Spleen (tissue), 11 donors: ENCODE measurements at regions not wholly inside any gene's neighbourhood (a gene's known extent, or its start where the extent isn't known, plus 50 kb on each side); places are given as distances from the start of the nearest gene placed in this dataset.

Experiments
- DNase-seq: peaks from one replicate; pipeline ENCODE4 v3.0.0-alpha.2; 2020
- H3K27ac ChIP-seq, 8 donors: fragments of 200-600 bp; sonication (generic) in 7 of 8; 1 replicate in 4 of 8; 2 replicates in 4 of 8; pipeline versions ENCODE4 v1.5.0 to v1.8.0; 2016 to 2021; ENCODE audit warnings: inconsistent platforms in 4 of 8, mild to moderate bottlenecking in 4 of 8, moderate library complexity in 1 of 8
- H3K27me3 ChIP-seq, 7 donors: fragments of 200-600 bp; sonication (generic) in 6 of 7; replicated peaks in 1 of 7; 1 replicate in 4 of 7; 2 replicates in 3 of 7; pipeline versions ENCODE4 v1.5.0 to v1.8.0; 2016 to 2021; ENCODE audit warnings: inconsistent platforms in 3 of 7, mild to moderate bottlenecking in 1 of 7
- H3K36me3 ChIP-seq, 6 donors: fragments of 200-600 bp; sonication (generic) in 5 of 6; 1 replicate in 4 of 6; 2 replicates in 2 of 6; pipeline versions ENCODE4 v1.5.0 to v1.8.0; 2016 to 2021; ENCODE audit warnings: inconsistent platforms in 2 of 6
- H3K4me1 ChIP-seq, 6 donors: fragments of 200-600 bp; sonication (generic) in 5 of 6; 1 replicate in 3 of 6; 2 replicates in 3 of 6; pipeline versions ENCODE4 v1.5.0 to v1.8.0; 2016 to 2021; ENCODE audit warnings: inconsistent platforms in 3 of 6
- H3K4me3 ChIP-seq, 8 donors: fragments of 200-600 bp; sonication (generic) in 7 of 8; 1 replicate in 4 of 8; 2 replicates in 4 of 8; pipeline versions ENCODE4 v1.5.0 to v1.8.0; 2016 to 2021; ENCODE audit warnings: inconsistent platforms in 4 of 8, mild to moderate bottlenecking in 4 of 8, moderate library complexity in 2 of 8
- H3K9me3 ChIP-seq, 8 donors: fragments of 200-600 bp; sonication (generic) in 7 of 8; 1 replicate in 4 of 8; 2 replicates in 4 of 8; pipeline versions ENCODE4 v1.5.0 to v1.8.0; 2016 to 2021; ENCODE audit warnings: inconsistent platforms in 4 of 8
- CTCF ChIP-seq, 11 experiments: fragments of 200-600 bp in 7 of 11; fragments of 450-650 bp in 4 of 11; sonication (generic) in 4 of 11; IDR thresholded peaks in 8 of 11; conservative IDR thresholded peaks in 3 of 11; 1 replicate in 7 of 11; 2 replicates in 4 of 11; pipeline versions ENCODE4 v1.4.0 to v1.8.0; 2016 to 2021; ENCODE audit warnings: antibody characterized with exemption in 11 of 11, inconsistent platforms in 4 of 11, mild to moderate bottlenecking in 1 of 11
- POLR2A ChIP-seq, 3 donors: fragments of 450-650 bp; IDR thresholded peaks; one replicate each; pipeline ENCODE4 v1.5.1; 2017; ENCODE audit warnings: antibody characterized with exemption in 3 of 3, mild to moderate bottlenecking in 1 of 3
- POLR2AphosphoS5 ChIP-seq, 3 donors: sonication (generic); formaldehyde crosslinking; IDR thresholded peaks; one replicate each; pipeline ENCODE4 v1.5.1; 2017; ENCODE audit warnings: antibody characterized with exemption in 3 of 3
- WGBS, 5 donors: extraction: QIAGEN DNeasy Blood & Tissue Kit in 3 of 5; methylation state at CpG; one replicate each; pipeline versions ENCODE4 v1.1.5 to v1.1.7; 2013 to 2018; 5-methylcytosine and 5-hydroxymethylcytosine counted together
- intact Hi-C: fragments of 100-400 bp; cut with DNase I; formaldehyde crosslinking; loops from one replicate; pipeline ENCODE4 v1.15.0; 2023; ENCODE audit warnings: low total_unique reads
- donor health status: healthy with polysubstance abuse.
- donor health status: DM: no; HTN: no; CAD: no; lungs with moderate emphysema.
- donor health status: DM: no; HTN: no; CAD: no.
- donor health status: Bipolar disorder and iron deficiency.
- donor health status: healthy.
- donor health status: DM: no; HTN: no; CAD: no.
- donor health status: DM: yes; HTN: yes; CAD: no.

GRCh38 chr5:6843821-6844220 lies 130.6 kb downstream of the TENT4A start:
- Histone ChIP-seq H3K9me3 (peaks cover 0 to 3% (median 0%) of the 10 kb centered on the region in 8 donors), H3K27me3 (no peaks in the 10 kb centered on the region), H3K4me1 (peaks cover 0 to 13% (median 4%) of the 10 kb centered on the region in 6 donors), H3K36me3 (no peaks in the 10 kb centered on the region), H3K4me3 (no peak overlapping the region), H3K27ac (no peak overlapping the region)
- TF ChIP-seq CTCF (IDR thresholded peaks at IDR 0.05 in 8 of 11, conservative IDR thresholded peaks at IDR 0.05 in 3 of 11) (no peak), POLR2A (IDR thresholded peaks at IDR 0.05) (no peak), POLR2AphosphoS5 (IDR thresholded peaks at IDR 0.05) (no peak)
- WGBS, 5 donors, result 84 to 93% (median 90%) methylated on average over 8 of the region's 8 CpGs
- intact Hi-C loops, result no loop called here
- no peak for DNase-seq

- no peak overlapping the region for H3K27ac ChIP-seq
- peaks cover 0 to 9% (median under 1%) of the 10 kb centered on the region in 8 donors for H3K9me3 ChIP-seq
- H3K4me3 ChIP-seq, result no peak overlapping the region
- no peak for DNase-seq
- no peak for TF ChIP-seq POLR2A (IDR thresholded peaks at IDR 0.05)
- no peak for TF ChIP-seq CTCF (IDR thresholded peaks at IDR 0.05 in 8 of 11, conservative IDR thresholded peaks at IDR 0.05 in 3 of 11)
- no peak for TF ChIP-seq POLR2AphosphoS5 (IDR thresholded peaks at IDR 0.05)
- intact Hi-C loops, result no loop called here
- H3K4me1 ChIP-seq, result no peaks in the 10 kb centered on the region
- H3K36me3 ChIP-seq, result no peaks in the 10 kb centered on the region
- whole genome bisulfite sequencing, 5 donors, result 88 to 97% (median 93%) methylated on average over 16 to 17 of the region's 17 CpGs
- H3K27me3 ChIP-seq, result no peaks in the 10 kb centered on the region
These were observed 132.6 kb downstream of the TENT4A start for GRCh38 chr5:6845856-6846255.

GRCh38 chr5:6847870-6848269 lies 134.6 kb downstream of the TENT4A start:
- WGBS, 5 donors, result 76 to 85% (median 76%) methylated on average over 6 of the region's 6 CpGs
- no peak for DNase-seq
- peaks cover 0 to 26% (median 17%) of the 10 kb centered on the region in 8 donors for H3K9me3 ChIP-seq
- H3K4me1 ChIP-seq, result no peaks in the 10 kb centered on the region
- no peaks in the 10 kb centered on the region for H3K36me3 ChIP-seq
- intact Hi-C loops, result no loop called here
- H3K27ac ChIP-seq, result no peak overlapping the region
- no peak overlapping the region for H3K4me3 ChIP-seq
- TF ChIP-seq CTCF (IDR thresholded peaks at IDR 0.05 in 8 of 11, conservative IDR thresholded peaks at IDR 0.05 in 3 of 11), result no peak
- no peak for TF ChIP-seq POLR2AphosphoS5 (IDR thresholded peaks at IDR 0.05)
- no peak for TF ChIP-seq POLR2A (IDR thresholded peaks at IDR 0.05)
- H3K27me3 ChIP-seq, result no peaks in the 10 kb centered on the region

GRCh38 chr5:6849316-6850105 lies 136.3 kb downstream of the TENT4A start:
- TF ChIP-seq CTCF (IDR thresholded peaks at IDR 0.05 in 8 of 11, conservative IDR thresholded peaks at IDR 0.05 in 3 of 11) (no peak), POLR2A (IDR thresholded peaks at IDR 0.05) (no peak), POLR2AphosphoS5 (IDR thresholded peaks at IDR 0.05) (no peak)
- no peak overlapping the region for H3K4me3 ChIP-seq
- no peak for DNase-seq
- no peak overlapping the region for H3K27ac ChIP-seq
- no peaks in the 10 kb centered on the region for H3K27me3 ChIP-seq
- WGBS, 5 donors, result 58 to 69% (median 64%) methylated on average over 8 of the region's 8 CpGs
- H3K4me1 ChIP-seq, result no peaks in the 10 kb centered on the region
- peaks cover 0 to 42% (median 29%) of the 10 kb centered on the region in 8 donors for H3K9me3 ChIP-seq
- H3K36me3 ChIP-seq, result no peaks in the 10 kb centered on the region
- intact Hi-C loops, result no loop called here
